KMS-11 (cell line): ENCODE measurements at regions not wholly inside any gene's neighbourhood (a gene's known extent, or its start where the extent isn't known, plus 50 kb on each side); places are given as distances from the start of the nearest gene placed in this dataset.

Source experiments
- H2AFZ ChIP-seq: fragments of 200-600 bp; sonication (generic); 2 replicates; pipeline ENCODE4 v1.6.1; 2016; ENCODE audit warnings: antibody characterized with exemption, mixed run types, low read depth
- H3K27ac ChIP-seq: fragments of 200-600 bp; sonication (generic); 2 replicates; pipeline ENCODE4 v1.6.1; 2016; ENCODE audit warnings: mild to moderate bottlenecking, mixed run types
- H3K27me3 ChIP-seq: fragments of 200-600 bp; sonication (generic); 2 replicates; pipeline ENCODE4 v1.6.1; 2017; ENCODE audit warnings: mild to moderate bottlenecking, low read depth, mixed run types, moderate library complexity; ENCODE audit not compliant: insufficient read depth
- H3K36me3 ChIP-seq: fragments of 200-600 bp; sonication (generic); 2 replicates; pipeline ENCODE4 v1.6.1; 2017; ENCODE audit warnings: mild to moderate bottlenecking, mixed run types; ENCODE audit not compliant: insufficient read depth
- H3K4me1 ChIP-seq: fragments of 200-600 bp; sonication (generic); 2 replicates; pipeline ENCODE4 v1.6.1; 2016; ENCODE audit warnings: mild to moderate bottlenecking, low read depth, mixed run types; ENCODE audit not compliant: poor library complexity, severe bottlenecking
- H3K4me2 ChIP-seq: fragments of 200-600 bp; sonication (generic); 2 replicates; pipeline ENCODE4 v1.7.0; 2016; ENCODE audit warnings: mild to moderate bottlenecking, mixed run types
- H3K4me3 ChIP-seq: fragments of 200-600 bp; sonication (generic); IDR thresholded peaks from 2 replicates; pipeline ENCODE4 v1.6.1; 2017; ENCODE audit warnings: low read depth, low read length, mixed read lengths; ENCODE audit not compliant: insufficient read depth
- H3K79me2 ChIP-seq: fragments of 200-600 bp; sonication (generic); 2 replicates; pipeline ENCODE4 v1.6.1; 2016; ENCODE audit warnings: low read depth, mixed run types; ENCODE audit not compliant: insufficient read depth
- H3K9ac ChIP-seq: fragments of 200-600 bp; sonication (generic); 2 replicates; pipeline ENCODE4 v1.6.1; 2016; ENCODE audit warnings: mild to moderate bottlenecking, mixed run types
- H4K20me1 ChIP-seq: fragments of 200-600 bp; sonication (generic); 2 replicates; pipeline ENCODE4 v1.6.1; 2016; ENCODE audit warnings: mild to moderate bottlenecking, mixed run types; ENCODE audit not compliant: insufficient read depth
- CTCF ChIP-seq: fragments of 200-600 bp; sonication (generic); conservative IDR thresholded peaks from 2 replicates; pipeline ENCODE4 v1.6.1; 2017; ENCODE audit warnings: low read depth, mild to moderate bottlenecking, antibody characterized with exemption, low read length, moderate library complexity, mixed read lengths

- no peak overlapping the region for H2AFZ ChIP-seq
- no peaks in the 10 kb centered on the region for H3K79me2 ChIP-seq
- no peaks in the 10 kb centered on the region for H3K27me3 ChIP-seq
- H3K36me3 ChIP-seq, result no peaks in the 10 kb centered on the region
- no peaks in the 10 kb centered on the region for H3K4me1 ChIP-seq
- H3K4me3 ChIP-seq, result no peak overlapping the region
- no peak overlapping the region for H3K27ac ChIP-seq
- TF ChIP-seq CTCF, result no peak
- H4K20me1 ChIP-seq, result no peaks in the 10 kb centered on the region
- no peak overlapping the region for H3K9ac ChIP-seq
- H3K4me2 ChIP-seq, result no peak overlapping the region
Measured at GRCh38 chr7:153902862-153903261, 149.3 kb upstream of the DPP6 start.

- TF ChIP-seq CTCF, result no peak
- no peak overlapping the region for H3K4me2 ChIP-seq
Measured at GRCh38 chr7:153912211-153912610, 140.0 kb upstream of the DPP6 start.

GRCh38 chr7:153920126-153920525, 132.1 kb upstream of the DPP6 start:
- no peaks in the 10 kb centered on the region for H3K36me3 ChIP-seq
- no peak overlapping the region for H2AFZ ChIP-seq
- no peak overlapping the region for H3K4me2 ChIP-seq
- H3K4me1 ChIP-seq, result no peaks in the 10 kb centered on the region
- no peaks in the 10 kb centered on the region for H4K20me1 ChIP-seq
- H3K9ac ChIP-seq, result no peak overlapping the region
- no peaks in the 10 kb centered on the region for H3K27me3 ChIP-seq
- TF ChIP-seq CTCF, result no peak
- H3K27ac ChIP-seq, result no peak overlapping the region
- H3K79me2 ChIP-seq, result no peaks in the 10 kb centered on the region
- H3K4me3 ChIP-seq, result no peak overlapping the region

More at GRCh38 chr7:153912211-153912610, 140.0 kb upstream of the DPP6 start:
- H3K27me3 ChIP-seq, result no peaks in the 10 kb centered on the region
- H3K4me3 ChIP-seq, result no peak overlapping the region
- H3K36me3 ChIP-seq, result no peaks in the 10 kb centered on the region
- no peak overlapping the region for H3K9ac ChIP-seq
- H3K79me2 ChIP-seq, result no peaks in the 10 kb centered on the region
- no peaks in the 10 kb centered on the region for H4K20me1 ChIP-seq
- H3K4me1 ChIP-seq, result no peaks in the 10 kb centered on the region
- H2AFZ ChIP-seq, result no peak overlapping the region
- no peak overlapping the region for H3K27ac ChIP-seq

- H3K9ac ChIP-seq, result no peak overlapping the region
- H4K20me1 ChIP-seq, result no peaks in the 10 kb centered on the region
- H3K27me3 ChIP-seq, result no peaks in the 10 kb centered on the region
- no peak overlapping the region for H3K4me3 ChIP-seq
- TF ChIP-seq CTCF, result no peak
- no peaks in the 10 kb centered on the region for H3K36me3 ChIP-seq
- H2AFZ ChIP-seq, result no peak overlapping the region
- no peaks in the 10 kb centered on the region for H3K4me1 ChIP-seq
- no peaks in the 10 kb centered on the region for H3K79me2 ChIP-seq
- no peak overlapping the region for H3K4me2 ChIP-seq
- H3K27ac ChIP-seq, result no peak overlapping the region
Measured at GRCh38 chr7:153920897-153921296, 131.3 kb upstream of the DPP6 start.

- TF ChIP-seq CTCF, result no peak
- H2AFZ ChIP-seq, result no peak overlapping the region
- H3K9ac ChIP-seq, result no peak overlapping the region
Measured at GRCh38 chr7:153921408-153921807, 130.8 kb upstream of the DPP6 start.

More at GRCh38 chr7:153921408-153921807, 130.8 kb upstream of the DPP6 start:
- H3K4me1 ChIP-seq, result no peaks in the 10 kb centered on the region
- no peak overlapping the region for H3K4me3 ChIP-seq
- H3K27me3 ChIP-seq, result no peaks in the 10 kb centered on the region
- H3K27ac ChIP-seq, result no peak overlapping the region
- H3K36me3 ChIP-seq, result no peaks in the 10 kb centered on the region
- H3K79me2 ChIP-seq, result no peaks in the 10 kb centered on the region
- H4K20me1 ChIP-seq, result no peaks in the 10 kb centered on the region
- no peak overlapping the region for H3K4me2 ChIP-seq
